GM13977 (cell line): ENCODE measurements at regions not wholly inside any gene's neighbourhood (a gene's known extent, or its start where the extent isn't known, plus 50 kb on each side); places are given as distances from the start of the nearest gene placed in this dataset.
"Not testable (repeated sequence)": the region's sequence is repeated elsewhere in the genome, so short reads cannot be mapped to it uniquely, and the experiment has no call there.

Experiments
- DNase-seq: peaks from one replicate; pipeline ENCODE4 v3.0.0; 2012; ENCODE audit warnings: low spot score
- CTCF ChIP-seq: IDR thresholded peaks from 2 replicates; pipeline ENCODE4 v1.5.1; 2012; ENCODE audit warnings: mild to moderate bottlenecking, control low read depth; ENCODE audit not compliant: insufficient read depth; ENCODE audit errors: extremely low read depth, missing control alignments
- in situ Hi-C: fragments of 300-500 bp; cut with MboI; formaldehyde crosslinking; loops from one replicate; pipeline ENCODE4 v1.12.0; 2022; ENCODE audit warnings: low sequenced_read_pairs, low pct_unique_long_range_greater_than_20kb, mixed read lengths, inconsistent platforms; ENCODE audit not compliant: unreplicated experiment

GRCh38 chr12:86407620-86408208 is 151.5 kb upstream of the MGAT4C start:
- DNase-seq, result no peak
- in situ Hi-C loops, result no loop called here
- TF ChIP-seq CTCF, result no peak

GRCh38 chr12:86389949-86390348 is 133.8 kb upstream of the MGAT4C start:
- no peak for DNase-seq
- TF ChIP-seq CTCF, result no peak
- in situ Hi-C loops, result no loop called here

- in situ Hi-C loops, result no loop called here
- TF ChIP-seq CTCF, result no peak
- DNase-seq, result no peak
These were observed 131.5 kb upstream of the MGAT4C start for GRCh38 chr12:86387591-86388145.

GRCh38 chr12:86383759-86384158 is 127.6 kb upstream of the MGAT4C start:
- in situ Hi-C loops, DNase-seq: not testable (repeated sequence)

GRCh38 chr12:86379337-86379736 is 123.1 kb upstream of the MGAT4C start:
- TF ChIP-seq CTCF, result no peak
- in situ Hi-C loops, result no loop called here
- no peak for DNase-seq

- no peak for DNase-seq
- in situ Hi-C loops, result no loop called here
- TF ChIP-seq CTCF, result no peak
These were observed 119.9 kb upstream of the MGAT4C start for GRCh38 chr12:86376052-86376451.

GRCh38 chr12:86373813-86374212 is 117.6 kb upstream of the MGAT4C start:
- in situ Hi-C loops, result no loop called here
- DNase-seq, result no peak
- no peak for TF ChIP-seq CTCF
